ENCODE measurements at regions not wholly inside any gene's neighbourhood (a gene's known extent, or its start where the extent isn't known, plus 50 kb on each side); places are given as distances from the start of the nearest gene placed in this dataset.

DNA sequence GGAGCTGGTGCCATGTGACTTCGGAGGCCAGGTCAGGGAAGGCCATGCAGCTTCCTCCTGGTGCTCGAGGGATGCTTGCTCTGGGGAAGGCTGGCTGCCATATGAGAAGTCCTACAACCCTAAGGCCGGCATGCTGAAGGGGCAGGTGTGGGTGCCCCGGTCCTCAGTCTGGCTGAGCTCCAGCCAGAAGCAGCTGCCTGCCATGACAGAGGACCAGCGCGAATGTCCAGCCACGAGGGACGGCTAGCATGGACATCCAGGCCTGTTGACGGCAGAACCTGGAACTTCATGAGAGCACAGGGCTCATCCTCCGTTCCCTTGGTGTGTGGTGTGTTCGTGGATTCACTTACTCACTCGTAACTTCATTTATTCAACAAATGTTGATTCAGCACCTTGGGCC, 140.6 kb downstream of the IRF8 start:
- H3K36me3 ChIP-seq (ENCODE audit: insufficient read depth, low read length): no peaks in the 10 kb centered on the region
- no peak overlapping the region for H3K27ac ChIP-seq (ENCODE audit: low read depth, low read length)
- no peak overlapping the region for H3K4me3 ChIP-seq (ENCODE audit: insufficient read depth, low read length)
- no peaks in the 10 kb centered on the region for H4K20me1 ChIP-seq (ENCODE audit: insufficient read depth, low read length)
- H3K27me3 ChIP-seq (ENCODE audit: insufficient read depth, low read length): peaks cover 17% of the 10 kb centered on the region
- TF ChIP-seq, protein P1, sequence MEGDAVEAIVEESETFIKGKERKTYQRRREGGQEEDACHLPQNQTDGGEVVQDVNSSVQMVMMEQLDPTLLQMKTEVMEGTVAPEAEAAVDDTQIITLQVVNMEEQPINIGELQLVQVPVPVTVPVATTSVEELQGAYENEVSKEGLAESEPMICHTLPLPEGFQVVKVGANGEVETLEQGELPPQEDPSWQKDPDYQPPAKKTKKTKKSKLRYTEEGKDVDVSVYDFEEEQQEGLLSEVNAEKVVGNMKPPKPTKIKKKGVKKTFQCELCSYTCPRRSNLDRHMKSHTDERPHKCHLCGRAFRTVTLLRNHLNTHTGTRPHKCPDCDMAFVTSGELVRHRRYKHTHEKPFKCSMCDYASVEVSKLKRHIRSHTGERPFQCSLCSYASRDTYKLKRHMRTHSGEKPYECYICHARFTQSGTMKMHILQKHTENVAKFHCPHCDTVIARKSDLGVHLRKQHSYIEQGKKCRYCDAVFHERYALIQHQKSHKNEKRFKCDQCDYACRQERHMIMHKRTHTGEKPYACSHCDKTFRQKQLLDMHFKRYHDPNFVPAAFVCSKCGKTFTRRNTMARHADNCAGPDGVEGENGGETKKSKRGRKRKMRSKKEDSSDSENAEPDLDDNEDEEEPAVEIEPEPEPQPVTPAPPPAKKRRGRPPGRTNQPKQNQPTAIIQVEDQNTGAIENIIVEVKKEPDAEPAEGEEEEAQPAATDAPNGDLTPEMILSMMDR (IDR thresholded peaks at IDR 0.05; ENCODE audit: extremely low read depth, low read depth, low read length): no peak
- H3K79me2 ChIP-seq (ENCODE audit: insufficient read depth, low read length): no peaks in the 10 kb centered on the region
- no peaks in the 10 kb centered on the region for H3K4me1 ChIP-seq (ENCODE audit: insufficient read depth, low read length)
- DNase-seq (ENCODE audit: insufficient read length, low spot score, missing footprints): no peak
- H3K9me3 ChIP-seq (ENCODE audit: low read depth, low read length): no peaks in the 10 kb centered on the region
- no peak overlapping the region for H3K4me2 ChIP-seq (ENCODE audit: insufficient read depth, low read length)
- H2AFZ ChIP-seq (ENCODE audit: low read length): no peak overlapping the region

DNA sequence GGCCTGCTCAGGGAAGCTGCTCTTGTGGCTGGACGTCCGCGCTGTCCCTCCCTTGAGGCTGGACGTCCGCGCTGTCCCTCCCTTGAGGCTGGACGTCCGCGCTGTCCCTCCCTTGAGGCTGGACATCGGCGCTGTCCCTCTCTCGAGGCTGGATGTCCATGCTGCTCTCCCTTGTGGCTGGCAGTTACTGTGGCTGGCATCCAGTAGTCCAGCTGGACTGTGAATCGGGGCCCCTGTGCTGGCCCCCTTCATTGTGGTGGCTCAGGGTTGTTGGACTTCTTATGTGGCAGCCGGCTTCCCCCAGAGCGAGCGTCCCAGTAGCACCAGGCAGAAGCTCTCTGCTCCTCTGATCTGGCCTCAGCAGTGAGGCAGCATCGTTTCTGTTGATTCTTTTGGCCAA, 141.5 kb downstream of the IRF8 start:
- no peak overlapping the region for H3K27ac ChIP-seq (ENCODE audit: low read depth, low read length)
- H3K27me3 ChIP-seq (ENCODE audit: insufficient read depth, low read length): peaks cover 17% of the 10 kb centered on the region
- H3K4me2 ChIP-seq (ENCODE audit: insufficient read depth, low read length): no peak overlapping the region
- no peak overlapping the region for H3K4me3 ChIP-seq (ENCODE audit: insufficient read depth, low read length)
- TF ChIP-seq, protein P1 (IDR thresholded peaks at IDR 0.05; ENCODE audit: extremely low read depth, low read depth, low read length): no peak
- no peaks in the 10 kb centered on the region for H3K36me3 ChIP-seq (ENCODE audit: insufficient read depth, low read length)
- no peaks in the 10 kb centered on the region for H3K79me2 ChIP-seq (ENCODE audit: insufficient read depth, low read length)
- H4K20me1 ChIP-seq (ENCODE audit: insufficient read depth, low read length): no peaks in the 10 kb centered on the region
- no peak overlapping the region for H2AFZ ChIP-seq (ENCODE audit: low read length)
- no peak for DNase-seq (ENCODE audit: insufficient read length, low spot score, missing footprints)
- H3K4me1 ChIP-seq (ENCODE audit: insufficient read depth, low read length): no peaks in the 10 kb centered on the region
- no peaks in the 10 kb centered on the region for H3K9me3 ChIP-seq (ENCODE audit: low read depth, low read length)

DNA sequence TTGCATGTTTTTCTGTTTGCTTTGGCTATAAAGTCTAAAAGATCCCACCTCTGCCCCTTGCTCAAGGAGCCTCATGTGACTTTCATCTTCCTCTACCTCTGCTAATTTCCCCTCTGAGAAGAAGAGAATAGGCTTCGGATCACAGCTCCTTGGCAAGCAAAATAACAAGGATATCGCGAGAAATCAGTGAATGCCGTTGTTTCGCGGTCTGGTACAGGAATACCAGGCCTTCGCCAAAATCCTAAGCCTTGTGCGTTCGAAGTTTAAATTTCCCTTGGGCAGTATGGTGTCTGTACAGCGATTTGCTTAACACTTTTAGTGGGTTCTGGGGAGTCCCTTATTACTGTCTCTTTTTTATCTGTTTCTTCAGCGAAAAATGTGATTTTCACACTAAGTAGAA, 142.3 kb downstream of the IRF8 start:
- Histone ChIP-seq H3K27me3 (ENCODE audit: insufficient read depth, low read length) (peaks cover 18% of the 10 kb centered on the region), H2AFZ (ENCODE audit: low read length) (no peak overlapping the region), H3K4me3 (ENCODE audit: insufficient read depth, low read length) (no peak overlapping the region), H3K4me2 (ENCODE audit: insufficient read depth, low read length) (no peak overlapping the region), H3K4me1 (ENCODE audit: insufficient read depth, low read length) (no peaks in the 10 kb centered on the region), H3K79me2 (ENCODE audit: insufficient read depth, low read length) (no peaks in the 10 kb centered on the region), H4K20me1 (ENCODE audit: insufficient read depth, low read length) (no peaks in the 10 kb centered on the region), H3K9me3 (ENCODE audit: low read depth, low read length) (no peaks in the 10 kb centered on the region), H3K36me3 (ENCODE audit: insufficient read depth, low read length) (no peaks in the 10 kb centered on the region), H3K27ac (ENCODE audit: low read depth, low read length) (no peak overlapping the region)
- TF ChIP-seq, protein P1 (IDR thresholded peaks at IDR 0.05; ENCODE audit: extremely low read depth, low read depth, low read length): no peak
- no peak for DNase-seq (ENCODE audit: insufficient read length, low spot score, missing footprints)

DNA sequence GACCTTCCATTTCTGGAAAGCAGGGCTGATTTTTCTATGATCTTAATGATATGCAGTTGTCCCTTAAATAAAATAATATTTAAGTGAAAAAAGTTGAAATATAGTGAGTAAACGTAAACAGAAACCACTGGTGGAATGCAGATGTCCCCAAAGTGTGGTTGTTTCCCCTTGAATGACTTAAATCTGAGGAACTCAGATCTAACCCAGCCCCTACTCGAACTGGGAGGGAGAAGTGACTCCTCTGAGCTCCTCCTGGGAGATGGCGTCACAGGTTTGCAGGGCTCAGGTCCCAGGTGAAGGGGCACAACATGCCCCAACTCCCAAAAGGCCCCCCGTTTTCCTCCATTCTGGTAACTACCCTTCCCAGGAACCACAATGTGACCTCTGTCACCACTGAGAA, 142.8 kb downstream of the IRF8 start:
- Histone ChIP-seq H3K36me3 (ENCODE audit: insufficient read depth, low read length) (no peaks in the 10 kb centered on the region), H3K4me3 (ENCODE audit: insufficient read depth, low read length) (no peak overlapping the region), H3K27me3 (ENCODE audit: insufficient read depth, low read length) (peaks cover 23% of the 10 kb centered on the region), H3K27ac (ENCODE audit: low read depth, low read length) (no peak overlapping the region), H3K9me3 (ENCODE audit: low read depth, low read length) (no peaks in the 10 kb centered on the region), H3K4me2 (ENCODE audit: insufficient read depth, low read length) (no peak overlapping the region), H3K79me2 (ENCODE audit: insufficient read depth, low read length) (no peaks in the 10 kb centered on the region), H2AFZ (ENCODE audit: low read length) (no peak overlapping the region), H4K20me1 (ENCODE audit: insufficient read depth, low read length) (no peaks in the 10 kb centered on the region), H3K4me1 (ENCODE audit: insufficient read depth, low read length) (no peaks in the 10 kb centered on the region)
- peak; percentile 76 for DNase-seq (ENCODE audit: insufficient read length, low spot score, missing footprints)
- TF ChIP-seq, protein P1 (IDR thresholded peaks at IDR 0.05; ENCODE audit: extremely low read depth, low read depth, low read length): no peak
